ENCODE measurements at regions not wholly inside any gene's neighbourhood (a gene's known extent, or its start where the extent isn't known, plus 50 kb on each side); places are given as distances from the start of the nearest gene placed in this dataset.

DNA sequence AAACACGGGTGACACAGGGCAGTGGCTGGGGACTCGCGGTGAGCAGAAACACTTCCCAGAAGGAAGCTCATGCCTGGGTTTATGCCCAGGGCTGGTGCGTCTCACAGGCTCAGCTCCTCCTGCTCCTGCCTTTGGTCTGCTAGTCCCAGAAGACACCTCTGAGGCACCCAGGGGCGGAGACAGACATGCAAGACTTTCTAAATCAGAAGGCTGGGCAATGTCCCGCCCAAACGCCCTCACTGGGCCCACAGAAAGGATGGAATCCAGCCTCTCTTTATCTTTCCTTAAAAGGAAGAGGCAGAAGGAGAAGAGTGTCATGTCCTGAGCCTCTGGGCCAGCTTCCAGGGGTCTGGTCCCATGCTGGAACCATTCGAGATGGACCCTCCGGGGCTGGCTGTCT, 197.7 kb upstream of the RPL38 start:
- Histone ChIP-seq H3K4me2 (ENCODE audit: low read depth, low read length) (no peak overlapping the region), H3K4me1 (ENCODE audit: low read length) (no peaks in the 10 kb centered on the region), H3K79me2 (ENCODE audit: low read length) (no peaks in the 10 kb centered on the region), H3K9me3 (replicated peaks; ENCODE audit: insufficient read depth, low read length) (no peaks in the 10 kb centered on the region), H2AFZ (ENCODE audit: low read length) (no peak overlapping the region), H3K4me3 (ENCODE audit: low read length) (no peak overlapping the region), H3K9me2 (replicated peaks; ENCODE audit: insufficient read depth, low read length) (no peaks in the 10 kb centered on the region), H3K27ac (ENCODE audit: low read length) (no peak overlapping the region), H3K27me3 (replicated peaks; ENCODE audit: insufficient read depth, low read length) (peaks cover 75% of the 10 kb centered on the region), H3K36me3 (replicated peaks; ENCODE audit: insufficient read depth, low read length) (no peaks in the 10 kb centered on the region), H4K20me1 (ENCODE audit: insufficient read depth, low read length) (no peaks in the 10 kb centered on the region), H3K9ac (ENCODE audit: low read length) (no peak overlapping the region), H3F3A (ENCODE audit: insufficient read depth, low read length) (no peaks in the 10 kb centered on the region)
- DNase-seq = no peak
- TF ChIP-seq CTCF (IDR thresholded peaks at IDR 0.05; ENCODE audit: low read length) (no peak), EZH2phosphoT487 (IDR thresholded peaks at IDR 0.05; ENCODE audit: low read length) (no peak), EZH2 (optimal IDR thresholded peaks at IDR 0.05; ENCODE audit: low read depth, low read length) (no peak)

DNA sequence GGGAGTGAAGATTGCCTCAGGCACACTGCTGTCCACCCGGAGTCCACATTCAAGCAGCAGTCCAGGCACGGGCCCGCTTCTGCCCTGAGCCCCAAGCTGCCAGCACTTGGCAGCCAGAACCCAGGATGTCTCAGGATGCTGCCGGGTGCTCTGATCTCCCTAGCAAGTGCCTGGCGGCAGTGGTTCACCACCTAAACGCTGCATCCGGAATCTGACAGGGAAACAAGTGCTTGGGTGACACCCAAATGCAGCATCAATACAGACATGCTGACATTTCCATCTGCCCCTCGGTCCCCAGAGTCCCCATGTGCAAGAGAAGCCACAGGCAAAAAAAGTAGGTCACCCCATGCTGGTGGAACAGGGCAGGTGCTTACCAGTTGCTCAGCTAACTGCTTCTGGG, 197.1 kb upstream of the RPL38 start:
- no peaks in the 10 kb centered on the region for H4K20me1 ChIP-seq (ENCODE audit: insufficient read depth, low read length)
- H3K27ac ChIP-seq (ENCODE audit: low read length) = no peak overlapping the region
- H3K9me2 ChIP-seq (replicated peaks; ENCODE audit: insufficient read depth, low read length) = no peaks in the 10 kb centered on the region
- no peaks in the 10 kb centered on the region for H3K9me3 ChIP-seq (replicated peaks; ENCODE audit: insufficient read depth, low read length)
- no peak overlapping the region for H3K4me2 ChIP-seq (ENCODE audit: low read depth, low read length)
- no peak overlapping the region for H3K9ac ChIP-seq (ENCODE audit: low read length)
- H3K4me3 ChIP-seq (ENCODE audit: low read length) = no peak overlapping the region
- H3F3A ChIP-seq (ENCODE audit: insufficient read depth, low read length) = no peaks in the 10 kb centered on the region
- H3K36me3 ChIP-seq (replicated peaks; ENCODE audit: insufficient read depth, low read length) = no peaks in the 10 kb centered on the region
- no peak for DNase-seq
- peaks cover 80% of the 10 kb centered on the region for H3K27me3 ChIP-seq (replicated peaks; ENCODE audit: insufficient read depth, low read length)
- no peak for TF ChIP-seq CTCF (IDR thresholded peaks at IDR 0.05; ENCODE audit: low read length)
- TF ChIP-seq EZH2phosphoT487 (IDR thresholded peaks at IDR 0.05; ENCODE audit: low read length) = no peak
- TF ChIP-seq EZH2 (optimal IDR thresholded peaks at IDR 0.05; ENCODE audit: low read depth, low read length) = no peak
- no peak overlapping the region for H2AFZ ChIP-seq (ENCODE audit: low read length)
- no peaks in the 10 kb centered on the region for H3K79me2 ChIP-seq (ENCODE audit: low read length)
- H3K4me1 ChIP-seq (ENCODE audit: low read length) = no peaks in the 10 kb centered on the region

DNA sequence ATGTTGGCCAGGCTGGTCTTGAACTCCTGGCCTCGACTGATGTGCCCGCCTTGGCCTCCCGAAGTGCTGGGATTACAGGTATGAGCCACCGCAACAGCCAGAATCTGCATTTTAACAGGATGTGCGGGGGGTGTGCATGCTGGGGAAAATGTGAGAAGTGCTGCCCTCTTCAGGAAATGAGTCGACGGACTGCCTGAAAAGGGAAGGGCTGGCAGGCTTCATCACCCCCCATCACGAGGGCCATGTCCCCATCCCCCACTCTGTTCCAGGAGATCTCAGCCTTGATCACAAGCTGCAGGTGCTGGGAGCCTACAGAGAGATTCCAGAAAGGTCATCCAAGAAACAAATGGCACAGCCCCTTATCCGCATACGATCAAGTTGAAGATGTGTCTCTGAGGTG, 195.3 kb upstream of the RPL38 start:
- no peak overlapping the region for H3K27ac ChIP-seq (ENCODE audit: low read length)
- H3K36me3 ChIP-seq (replicated peaks; ENCODE audit: insufficient read depth, low read length) = no peaks in the 10 kb centered on the region
- no peak overlapping the region for H3K4me3 ChIP-seq (ENCODE audit: low read length)
- H3K9me2 ChIP-seq (replicated peaks; ENCODE audit: insufficient read depth, low read length) = no peaks in the 10 kb centered on the region
- no peaks in the 10 kb centered on the region for H3K79me2 ChIP-seq (ENCODE audit: low read length)
- H3K4me2 ChIP-seq (ENCODE audit: low read depth, low read length) = no peak overlapping the region
- H4K20me1 ChIP-seq (ENCODE audit: insufficient read depth, low read length) = no peaks in the 10 kb centered on the region
- H3K9ac ChIP-seq (ENCODE audit: low read length) = no peak overlapping the region
- peaks cover 84% of the 10 kb centered on the region for H3K27me3 ChIP-seq (replicated peaks; ENCODE audit: insufficient read depth, low read length)
- H3F3A ChIP-seq (ENCODE audit: insufficient read depth, low read length) = no peaks in the 10 kb centered on the region
- TF ChIP-seq CTCF (IDR thresholded peaks at IDR 0.05; ENCODE audit: low read length) = no peak
- no peak for TF ChIP-seq EZH2phosphoT487 (IDR thresholded peaks at IDR 0.05; ENCODE audit: low read length)
- no peak for TF ChIP-seq EZH2 (optimal IDR thresholded peaks at IDR 0.05; ENCODE audit: low read depth, low read length)
- no peaks in the 10 kb centered on the region for H3K9me3 ChIP-seq (replicated peaks; ENCODE audit: insufficient read depth, low read length)
- H2AFZ ChIP-seq (ENCODE audit: low read length) = no peak overlapping the region
- H3K4me1 ChIP-seq (ENCODE audit: low read length) = no peaks in the 10 kb centered on the region
- DNase-seq = no peak

All from MM.1S (cell line).